HUES64 (cell line): ENCODE measurements at regions not wholly inside any gene's neighbourhood (a gene's known extent, or its start where the extent isn't known, plus 50 kb on each side); places are given as distances from the start of the nearest gene placed in this dataset.

Source experiments
- H3K27ac ChIP-seq: 2 replicates; pipeline ENCODE4 v1.7.0; 2013; ENCODE audit warnings: low read depth, low read length, inconsistent platforms
- H3K27me3 ChIP-seq: 2 replicates; pipeline ENCODE4 v1.6.1; 2013; ENCODE audit warnings: mild to moderate bottlenecking, low read length; ENCODE audit not compliant: insufficient read depth
- H3K36me3 ChIP-seq: 2 replicates; pipeline ENCODE4 v1.6.1; 2013; ENCODE audit warnings: mild to moderate bottlenecking, low read length; ENCODE audit not compliant: insufficient read depth
- H3K4me1 ChIP-seq: 2 replicates; pipeline ENCODE4 v1.6.1; 2013; ENCODE audit warnings: mild to moderate bottlenecking, low read length, moderate library complexity; ENCODE audit not compliant: insufficient read depth
- H3K4me3 ChIP-seq: 2 replicates; pipeline ENCODE4 v1.5.1; 2013; ENCODE audit warnings: mild to moderate bottlenecking, low read length, moderate library complexity
- H3K9ac ChIP-seq: 2 replicates; pipeline ENCODE4 v1.6.1; 2013; ENCODE audit warnings: mild to moderate bottlenecking, low read depth, low read length
- H3K9me3 ChIP-seq: 2 replicates; pipeline ENCODE4 v1.6.1; 2013; ENCODE audit warnings: low read depth, low read length; ENCODE audit not compliant: insufficient read depth
- WGBS: fragments of 150-250, 120-280 bp; methylation state at CpG from one replicate; pipeline ENCODE4 v1.1.7; 2013; ENCODE audit warnings: missing lambda C conversion rate; 5-methylcytosine and 5-hydroxymethylcytosine counted together

GRCh38 chr5:133662578-133662977, 50.2 kb upstream of the FSTL4 start:
- H3K4me3 ChIP-seq: no peak overlapping the region
- no peaks in the 10 kb centered on the region for H3K27me3 ChIP-seq
- no peak overlapping the region for H3K27ac ChIP-seq
- no peaks in the 10 kb centered on the region for H3K36me3 ChIP-seq
- 70% methylated on average over 4 of the region's 4 CpGs for WGBS
- H3K4me1 ChIP-seq: no peaks in the 10 kb centered on the region
- no peaks in the 10 kb centered on the region for H3K9me3 ChIP-seq
- H3K9ac ChIP-seq: no peak overlapping the region
